ENCODE measurements at regions not wholly inside any gene's neighbourhood (a gene's known extent, or its start where the extent isn't known, plus 50 kb on each side); places are given as distances from the start of the nearest gene placed in this dataset.

DNA sequence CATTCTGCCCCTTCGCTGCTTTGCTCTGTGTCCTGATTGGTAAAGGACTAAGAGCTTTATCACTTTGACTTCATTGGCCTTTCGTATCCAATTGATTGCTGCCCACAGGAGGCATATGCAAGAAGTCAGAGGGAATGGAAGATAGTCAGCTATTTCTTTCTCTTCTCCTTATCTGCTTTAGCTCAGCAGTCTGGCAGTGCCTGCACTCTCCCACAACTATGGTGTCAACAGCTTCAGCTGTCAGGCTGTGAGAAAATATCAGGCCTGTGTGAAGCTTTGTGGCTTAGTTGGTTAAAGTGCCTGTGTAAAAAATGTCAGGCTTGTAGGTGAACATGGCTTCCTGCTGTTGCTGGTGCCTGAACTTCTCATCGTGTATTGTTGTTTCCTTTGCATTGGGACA is 243.0 kb downstream of the PCDH17 start (continued):
- TF ChIP-seq, protein P1, sequence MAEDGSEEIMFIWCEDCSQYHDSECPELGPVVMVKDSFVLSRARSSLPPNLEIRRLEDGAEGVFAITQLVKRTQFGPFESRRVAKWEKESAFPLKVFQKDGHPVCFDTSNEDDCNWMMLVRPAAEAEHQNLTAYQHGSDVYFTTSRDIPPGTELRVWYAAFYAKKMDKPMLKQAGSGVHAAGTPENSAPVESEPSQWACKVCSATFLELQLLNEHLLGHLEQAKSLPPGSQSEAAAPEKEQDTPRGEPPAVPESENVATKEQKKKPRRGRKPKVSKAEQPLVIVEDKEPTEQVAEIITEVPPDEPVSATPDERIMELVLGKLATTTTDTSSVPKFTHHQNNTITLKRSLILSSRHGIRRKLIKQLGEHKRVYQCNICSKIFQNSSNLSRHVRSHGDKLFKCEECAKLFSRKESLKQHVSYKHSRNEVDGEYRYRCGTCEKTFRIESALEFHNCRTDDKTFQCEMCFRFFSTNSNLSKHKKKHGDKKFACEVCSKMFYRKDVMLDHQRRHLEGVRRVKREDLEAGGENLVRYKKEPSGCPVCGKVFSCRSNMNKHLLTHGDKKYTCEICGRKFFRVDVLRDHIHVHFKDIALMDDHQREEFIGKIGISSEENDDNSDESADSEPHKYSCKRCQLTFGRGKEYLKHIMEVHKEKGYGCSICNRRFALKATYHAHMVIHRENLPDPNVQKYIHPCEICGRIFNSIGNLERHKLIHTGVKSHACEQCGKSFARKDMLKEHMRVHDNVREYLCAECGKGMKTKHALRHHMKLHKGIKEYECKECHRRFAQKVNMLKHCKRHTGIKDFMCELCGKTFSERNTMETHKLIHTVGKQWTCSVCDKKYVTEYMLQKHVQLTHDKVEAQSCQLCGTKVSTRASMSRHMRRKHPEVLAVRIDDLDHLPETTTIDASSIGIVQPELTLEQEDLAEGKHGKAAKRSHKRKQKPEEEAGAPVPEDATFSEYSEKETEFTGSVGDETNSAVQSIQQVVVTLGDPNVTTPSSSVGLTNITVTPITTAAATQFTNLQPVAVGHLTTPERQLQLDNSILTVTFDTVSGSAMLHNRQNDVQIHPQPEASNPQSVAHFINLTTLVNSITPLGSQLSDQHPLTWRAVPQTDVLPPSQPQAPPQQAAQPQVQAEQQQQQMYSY (CRISPR knock-in tag; IDR thresholded peaks at IDR 0.05): no peak
- TF ChIP-seq, protein P2, sequence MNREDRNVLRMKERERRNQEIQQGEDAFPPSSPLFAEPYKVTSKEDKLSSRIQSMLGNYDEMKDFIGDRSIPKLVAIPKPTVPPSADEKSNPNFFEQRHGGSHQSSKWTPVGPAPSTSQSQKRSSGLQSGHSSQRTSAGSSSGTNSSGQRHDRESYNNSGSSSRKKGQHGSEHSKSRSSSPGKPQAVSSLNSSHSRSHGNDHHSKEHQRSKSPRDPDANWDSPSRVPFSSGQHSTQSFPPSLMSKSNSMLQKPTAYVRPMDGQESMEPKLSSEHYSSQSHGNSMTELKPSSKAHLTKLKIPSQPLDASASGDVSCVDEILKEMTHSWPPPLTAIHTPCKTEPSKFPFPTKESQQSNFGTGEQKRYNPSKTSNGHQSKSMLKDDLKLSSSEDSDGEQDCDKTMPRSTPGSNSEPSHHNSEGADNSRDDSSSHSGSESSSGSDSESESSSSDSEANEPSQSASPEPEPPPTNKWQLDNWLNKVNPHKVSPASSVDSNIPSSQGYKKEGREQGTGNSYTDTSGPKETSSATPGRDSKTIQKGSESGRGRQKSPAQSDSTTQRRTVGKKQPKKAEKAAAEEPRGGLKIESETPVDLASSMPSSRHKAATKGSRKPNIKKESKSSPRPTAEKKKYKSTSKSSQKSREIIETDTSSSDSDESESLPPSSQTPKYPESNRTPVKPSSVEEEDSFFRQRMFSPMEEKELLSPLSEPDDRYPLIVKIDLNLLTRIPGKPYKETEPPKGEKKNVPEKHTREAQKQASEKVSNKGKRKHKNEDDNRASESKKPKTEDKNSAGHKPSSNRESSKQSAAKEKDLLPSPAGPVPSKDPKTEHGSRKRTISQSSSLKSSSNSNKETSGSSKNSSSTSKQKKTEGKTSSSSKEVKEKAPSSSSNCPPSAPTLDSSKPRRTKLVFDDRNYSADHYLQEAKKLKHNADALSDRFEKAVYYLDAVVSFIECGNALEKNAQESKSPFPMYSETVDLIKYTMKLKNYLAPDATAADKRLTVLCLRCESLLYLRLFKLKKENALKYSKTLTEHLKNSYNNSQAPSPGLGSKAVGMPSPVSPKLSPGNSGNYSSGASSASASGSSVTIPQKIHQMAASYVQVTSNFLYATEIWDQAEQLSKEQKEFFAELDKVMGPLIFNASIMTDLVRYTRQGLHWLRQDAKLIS (CRISPR knock-in tag; IDR thresholded peaks at IDR 0.05; ENCODE audit: borderline replicate concordance): no peak
- no peak for TF ChIP-seq RORB (CRISPR knock-in tag; IDR thresholded peaks at IDR 0.05)
- no peak for TF ChIP-seq ZNF219 (CRISPR knock-in tag; IDR thresholded peaks at IDR 0.05; ENCODE audit: borderline replicate concordance)
- TF ChIP-seq, protein P3, sequence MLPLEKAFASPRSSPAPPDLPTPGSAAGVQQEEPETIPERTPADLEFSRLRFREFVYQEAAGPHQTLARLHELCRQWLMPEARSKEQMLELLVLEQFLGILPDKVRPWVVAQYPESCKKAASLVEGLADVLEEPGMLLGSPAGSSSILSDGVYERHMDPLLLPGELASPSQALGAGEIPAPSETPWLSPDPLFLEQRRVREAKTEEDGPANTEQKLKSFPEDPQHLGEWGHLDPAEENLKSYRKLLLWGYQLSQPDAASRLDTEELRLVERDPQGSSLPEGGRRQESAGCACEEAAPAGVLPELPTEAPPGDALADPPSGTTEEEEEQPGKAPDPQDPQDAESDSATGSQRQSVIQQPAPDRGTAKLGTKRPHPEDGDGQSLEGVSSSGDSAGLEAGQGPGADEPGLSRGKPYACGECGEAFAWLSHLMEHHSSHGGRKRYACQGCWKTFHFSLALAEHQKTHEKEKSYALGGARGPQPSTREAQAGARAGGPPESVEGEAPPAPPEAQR (CRISPR knock-in tag; IDR thresholded peaks at IDR 0.05): no peak

DNA sequence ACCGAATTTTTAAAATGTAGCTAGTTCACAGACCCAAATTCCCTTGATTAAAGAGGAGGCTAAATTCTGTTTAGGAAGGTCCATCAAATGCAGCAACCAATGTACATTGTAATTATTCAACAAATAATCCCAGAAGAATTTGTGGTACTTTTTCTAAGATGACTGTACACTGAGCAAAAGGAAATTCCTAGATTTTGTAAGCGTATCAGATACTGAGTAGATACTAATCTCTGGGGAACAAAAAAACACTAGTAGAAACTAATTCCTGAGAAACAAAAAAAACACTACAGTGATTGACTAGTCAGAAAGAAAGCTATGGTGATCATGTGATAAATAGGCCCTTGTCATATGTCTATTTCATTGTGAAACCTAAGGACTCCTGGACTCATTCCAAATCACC is 246.1 kb downstream of the PCDH17 start:
- H3K27me3 Mint-ChIP-seq (ENCODE audit: low read depth): no peaks in the 10 kb centered on the region
- H3K4me1 Mint-ChIP-seq: peaks cover 7% of the 10 kb centered on the region; the same call in 1 of the 2 replicates
- DNase-seq (ENCODE audit: low spot score) (no peak), ATAC-seq (no peak)
- H3K9me3 Mint-ChIP-seq: no peaks in the 10 kb centered on the region
- TF ChIP-seq IRF2 (CRISPR knock-in tag; IDR thresholded peaks at IDR 0.05; ENCODE audit: borderline replicate concordance, low read depth) (no peak), CREM (CRISPR knock-in tag; IDR thresholded peaks at IDR 0.05) (no peak), CREB1 (CRISPR knock-in tag; IDR thresholded peaks at IDR 0.05) (no peak)
- TF ChIP-seq, protein P4, sequence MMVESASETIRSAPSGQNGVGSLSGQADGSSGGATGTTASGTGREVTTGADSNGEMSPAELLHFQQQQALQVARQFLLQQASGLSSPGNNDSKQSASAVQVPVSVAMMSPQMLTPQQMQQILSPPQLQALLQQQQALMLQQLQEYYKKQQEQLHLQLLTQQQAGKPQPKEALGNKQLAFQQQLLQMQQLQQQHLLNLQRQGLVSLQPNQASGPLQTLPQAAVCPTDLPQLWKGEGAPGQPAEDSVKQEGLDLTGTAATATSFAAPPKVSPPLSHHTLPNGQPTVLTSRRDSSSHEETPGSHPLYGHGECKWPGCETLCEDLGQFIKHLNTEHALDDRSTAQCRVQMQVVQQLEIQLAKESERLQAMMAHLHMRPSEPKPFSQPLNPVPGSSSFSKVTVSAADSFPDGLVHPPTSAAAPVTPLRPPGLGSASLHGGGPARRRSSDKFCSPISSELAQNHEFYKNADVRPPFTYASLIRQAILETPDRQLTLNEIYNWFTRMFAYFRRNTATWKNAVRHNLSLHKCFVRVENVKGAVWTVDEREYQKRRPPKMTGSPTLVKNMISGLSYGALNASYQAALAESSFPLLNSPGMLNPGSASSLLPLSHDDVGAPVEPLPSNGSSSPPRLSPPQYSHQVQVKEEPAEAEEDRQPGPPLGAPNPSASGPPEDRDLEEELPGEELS (CRISPR knock-in tag; IDR thresholded peaks at IDR 0.05): no peak
- H3K27ac Mint-ChIP-seq: no peak overlapping the region
- no peak overlapping the region for H3K4me3 Mint-ChIP-seq
- CTCF ChIA-PET: no interaction called here
- H3K36me3 Mint-ChIP-seq: no peaks in the 10 kb centered on the region
- POLR2A ChIA-PET: no interaction called here

DNA sequence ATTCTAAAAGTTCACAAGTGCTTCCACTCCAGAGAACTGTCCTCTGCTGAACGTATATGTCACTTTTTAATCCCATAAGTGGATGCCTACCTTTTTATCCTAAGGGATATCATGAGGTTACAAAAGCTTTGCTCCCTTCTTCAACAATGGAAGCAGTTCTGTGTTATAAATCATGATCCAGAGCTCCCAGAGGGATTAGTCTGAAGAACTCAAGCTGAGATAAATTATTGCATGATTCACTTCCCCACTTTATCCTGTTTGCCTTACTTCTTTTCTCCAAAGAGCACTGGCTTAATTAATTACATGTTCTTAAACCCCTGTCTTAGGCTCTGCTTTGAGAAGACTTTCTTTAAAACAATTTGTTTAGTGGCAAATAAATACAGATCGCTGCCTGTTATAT is 246.7 kb downstream of the PCDH17 start:
- no peaks in the 10 kb centered on the region for H3K9me3 Mint-ChIP-seq
- H3K27me3 Mint-ChIP-seq (ENCODE audit: low read depth): no peaks in the 10 kb centered on the region
- DNase-seq (ENCODE audit: low spot score) (no peak), ATAC-seq (no peak)
- H3K4me1 Mint-ChIP-seq: peaks cover 7% of the 10 kb centered on the region; the same call in 1 of the 2 replicates
- H3K27ac Mint-ChIP-seq: no peak overlapping the region
- H3K4me3 Mint-ChIP-seq: no peak overlapping the region
- ChIA-PET POLR2A (no interaction called here), CTCF (no interaction called here)
- no peaks in the 10 kb centered on the region for H3K36me3 Mint-ChIP-seq
- no peak for TF ChIP-seq OVOL2 (CRISPR knock-in tag; IDR thresholded peaks at IDR 0.05; ENCODE audit: borderline replicate concordance)
- TF ChIP-seq, protein P5, sequence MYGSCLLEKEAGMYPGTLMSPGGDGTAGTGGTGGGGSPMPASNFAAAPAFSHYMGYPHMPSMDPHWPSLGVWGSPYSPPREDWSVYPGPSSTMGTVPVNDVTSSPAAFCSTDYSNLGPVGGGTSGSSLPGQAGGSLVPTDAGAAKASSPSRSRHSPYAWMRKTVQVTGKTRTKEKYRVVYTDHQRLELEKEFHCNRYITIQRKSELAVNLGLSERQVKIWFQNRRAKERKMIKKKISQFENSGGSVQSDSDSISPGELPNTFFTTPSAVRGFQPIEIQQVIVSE (CRISPR knock-in tag; IDR thresholded peaks at IDR 0.05; ENCODE audit: borderline replicate concordance): no peak
- no peak for TF ChIP-seq FOXP1 (CRISPR knock-in tag; IDR thresholded peaks at IDR 0.05; ENCODE audit: borderline replicate concordance)
- TF ChIP-seq, protein P6, sequence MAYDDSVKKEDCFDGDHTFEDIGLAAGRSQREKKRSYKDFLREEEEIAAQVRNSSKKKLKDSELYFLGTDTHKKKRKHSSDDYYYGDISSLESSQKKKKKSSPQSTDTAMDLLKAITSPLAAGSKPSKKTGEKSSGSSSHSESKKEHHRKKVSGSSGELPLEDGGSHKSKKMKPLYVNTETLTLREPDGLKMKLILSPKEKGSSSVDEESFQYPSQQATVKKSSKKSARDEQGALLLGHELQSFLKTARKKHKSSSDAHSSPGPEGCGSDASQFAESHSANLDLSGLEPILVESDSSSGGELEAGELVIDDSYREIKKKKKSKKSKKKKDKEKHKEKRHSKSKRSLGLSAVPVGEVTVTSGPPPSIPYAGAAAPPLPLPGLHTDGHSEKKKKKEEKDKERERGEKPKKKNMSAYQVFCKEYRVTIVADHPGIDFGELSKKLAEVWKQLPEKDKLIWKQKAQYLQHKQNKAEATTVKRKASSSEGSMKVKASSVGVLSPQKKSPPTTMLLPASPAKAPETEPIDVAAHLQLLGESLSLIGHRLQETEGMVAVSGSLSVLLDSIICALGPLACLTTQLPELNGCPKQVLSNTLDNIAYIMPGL (CRISPR knock-in tag; IDR thresholded peaks at IDR 0.05): no peak
- TF ChIP-seq, protein P7, sequence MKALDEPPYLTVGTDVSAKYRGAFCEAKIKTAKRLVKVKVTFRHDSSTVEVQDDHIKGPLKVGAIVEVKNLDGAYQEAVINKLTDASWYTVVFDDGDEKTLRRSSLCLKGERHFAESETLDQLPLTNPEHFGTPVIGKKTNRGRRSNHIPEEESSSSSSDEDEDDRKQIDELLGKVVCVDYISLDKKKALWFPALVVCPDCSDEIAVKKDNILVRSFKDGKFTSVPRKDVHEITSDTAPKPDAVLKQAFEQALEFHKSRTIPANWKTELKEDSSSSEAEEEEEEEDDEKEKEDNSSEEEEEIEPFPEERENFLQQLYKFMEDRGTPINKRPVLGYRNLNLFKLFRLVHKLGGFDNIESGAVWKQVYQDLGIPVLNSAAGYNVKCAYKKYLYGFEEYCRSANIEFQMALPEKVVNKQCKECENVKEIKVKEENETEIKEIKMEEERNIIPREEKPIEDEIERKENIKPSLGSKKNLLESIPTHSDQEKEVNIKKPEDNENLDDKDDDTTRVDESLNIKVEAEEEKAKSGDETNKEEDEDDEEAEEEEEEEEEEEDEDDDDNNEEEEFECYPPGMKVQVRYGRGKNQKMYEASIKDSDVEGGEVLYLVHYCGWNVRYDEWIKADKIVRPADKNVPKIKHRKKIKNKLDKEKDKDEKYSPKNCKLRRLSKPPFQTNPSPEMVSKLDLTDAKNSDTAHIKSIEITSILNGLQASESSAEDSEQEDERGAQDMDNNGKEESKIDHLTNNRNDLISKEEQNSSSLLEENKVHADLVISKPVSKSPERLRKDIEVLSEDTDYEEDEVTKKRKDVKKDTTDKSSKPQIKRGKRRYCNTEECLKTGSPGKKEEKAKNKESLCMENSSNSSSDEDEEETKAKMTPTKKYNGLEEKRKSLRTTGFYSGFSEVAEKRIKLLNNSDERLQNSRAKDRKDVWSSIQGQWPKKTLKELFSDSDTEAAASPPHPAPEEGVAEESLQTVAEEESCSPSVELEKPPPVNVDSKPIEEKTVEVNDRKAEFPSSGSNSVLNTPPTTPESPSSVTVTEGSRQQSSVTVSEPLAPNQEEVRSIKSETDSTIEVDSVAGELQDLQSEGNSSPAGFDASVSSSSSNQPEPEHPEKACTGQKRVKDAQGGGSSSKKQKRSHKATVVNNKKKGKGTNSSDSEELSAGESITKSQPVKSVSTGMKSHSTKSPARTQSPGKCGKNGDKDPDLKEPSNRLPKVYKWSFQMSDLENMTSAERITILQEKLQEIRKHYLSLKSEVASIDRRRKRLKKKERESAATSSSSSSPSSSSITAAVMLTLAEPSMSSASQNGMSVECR (CRISPR knock-in tag; IDR thresholded peaks at IDR 0.05; ENCODE audit: borderline replicate concordance): no peak
- no peak for TF ChIP-seq CBFB (CRISPR knock-in tag; IDR thresholded peaks at IDR 0.05; ENCODE audit: low read depth)

All from WTC11 (cell line).